ENCODE measurements at regions not wholly inside any gene's neighbourhood (a gene's known extent, or its start where the extent isn't known, plus 50 kb on each side); places are given as distances from the start of the nearest gene placed in this dataset.

DNA sequence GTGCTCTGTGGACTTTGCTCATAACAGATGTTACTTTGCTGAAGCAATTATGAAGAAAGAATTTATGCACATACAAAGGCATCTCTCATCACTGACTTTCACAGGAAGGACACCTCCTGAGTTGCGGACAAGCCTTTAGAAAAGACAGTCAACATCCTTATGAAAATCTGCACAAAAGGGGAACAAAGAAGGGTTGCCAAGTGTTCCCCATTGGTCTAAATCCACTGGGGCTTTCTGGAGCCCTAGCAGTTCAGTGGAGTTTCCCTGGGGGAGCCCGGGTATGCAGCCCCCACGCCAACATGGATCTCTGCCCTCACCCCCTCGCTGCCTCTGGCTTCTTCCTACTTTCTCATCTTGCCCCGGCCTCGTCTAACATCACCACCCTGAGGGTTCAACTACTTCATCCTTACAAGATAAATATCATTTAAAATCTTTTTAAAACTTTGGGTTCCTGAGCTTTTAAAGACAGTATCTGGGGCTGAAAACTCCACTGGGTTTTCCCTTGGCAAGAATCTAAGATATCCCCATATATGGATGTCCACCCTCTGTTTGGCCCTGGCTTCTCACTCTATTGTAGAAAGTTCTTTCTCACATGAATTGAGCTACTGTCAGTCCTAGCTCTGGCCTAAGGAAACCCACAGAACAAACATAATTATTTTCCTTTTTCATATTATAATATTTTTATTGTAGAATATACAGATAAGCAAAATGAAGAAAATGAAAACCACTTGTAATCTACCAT lies 207.9 kb upstream of the RGMA start:
- TF ChIP-seq, protein P1, sequence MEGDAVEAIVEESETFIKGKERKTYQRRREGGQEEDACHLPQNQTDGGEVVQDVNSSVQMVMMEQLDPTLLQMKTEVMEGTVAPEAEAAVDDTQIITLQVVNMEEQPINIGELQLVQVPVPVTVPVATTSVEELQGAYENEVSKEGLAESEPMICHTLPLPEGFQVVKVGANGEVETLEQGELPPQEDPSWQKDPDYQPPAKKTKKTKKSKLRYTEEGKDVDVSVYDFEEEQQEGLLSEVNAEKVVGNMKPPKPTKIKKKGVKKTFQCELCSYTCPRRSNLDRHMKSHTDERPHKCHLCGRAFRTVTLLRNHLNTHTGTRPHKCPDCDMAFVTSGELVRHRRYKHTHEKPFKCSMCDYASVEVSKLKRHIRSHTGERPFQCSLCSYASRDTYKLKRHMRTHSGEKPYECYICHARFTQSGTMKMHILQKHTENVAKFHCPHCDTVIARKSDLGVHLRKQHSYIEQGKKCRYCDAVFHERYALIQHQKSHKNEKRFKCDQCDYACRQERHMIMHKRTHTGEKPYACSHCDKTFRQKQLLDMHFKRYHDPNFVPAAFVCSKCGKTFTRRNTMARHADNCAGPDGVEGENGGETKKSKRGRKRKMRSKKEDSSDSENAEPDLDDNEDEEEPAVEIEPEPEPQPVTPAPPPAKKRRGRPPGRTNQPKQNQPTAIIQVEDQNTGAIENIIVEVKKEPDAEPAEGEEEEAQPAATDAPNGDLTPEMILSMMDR (IDR thresholded peaks at IDR 0.05), result no peak
- no peak for TF ChIP-seq POLR2A (IDR thresholded peaks at IDR 0.05)
